ENCODE measurements at regions not wholly inside any gene's neighbourhood (a gene's known extent, or its start where the extent isn't known, plus 50 kb on each side); places are given as distances from the start of the nearest gene placed in this dataset.

DNA sequence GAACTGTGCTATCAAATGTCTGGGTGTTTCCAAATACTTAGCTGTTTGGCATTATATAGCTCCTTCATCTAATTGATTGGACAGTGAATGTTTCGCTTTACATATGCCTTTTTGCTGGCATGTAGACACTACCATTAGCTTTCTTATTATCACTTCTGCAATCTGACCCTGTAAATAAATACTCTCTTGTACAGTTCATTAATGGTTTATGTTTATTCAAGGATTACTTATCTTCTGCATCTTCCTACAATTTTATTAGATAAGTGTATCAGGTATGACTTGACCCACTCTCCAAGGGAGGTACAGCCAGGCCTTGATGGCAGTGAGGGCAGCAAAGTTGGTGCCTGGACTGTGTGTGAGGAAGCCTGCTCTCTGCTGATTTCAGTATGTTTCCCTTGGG, 614.1 kb upstream of the SETBP1 start:
- H3K27ac Mint-ChIP-seq: no peak overlapping the region
- Histone ChIP-seq H3K9ac (ENCODE audit: extremely low read depth, low read length, poor library complexity, severe bottlenecking) (no peak overlapping the region), H3K27me3 (ENCODE audit: control insufficient read depth, insufficient read depth, low read length, poor library complexity, severe bottlenecking) (no peaks in the 10 kb centered on the region), H3K4me1 (ENCODE audit: control insufficient read depth, insufficient read depth, low read length) (no peaks in the 10 kb centered on the region), H3K9me3 (ENCODE audit: control insufficient read depth, low read length) (no peaks in the 10 kb centered on the region), H3K4me3 (ENCODE audit: low read length) (no peak overlapping the region), H3K36me3 (ENCODE audit: control insufficient read depth, insufficient read depth, low read length) (no peaks in the 10 kb centered on the region), H3K27ac (ENCODE audit: low read depth, low read length) (no peak overlapping the region)
- TF ChIP-seq, protein P1, sequence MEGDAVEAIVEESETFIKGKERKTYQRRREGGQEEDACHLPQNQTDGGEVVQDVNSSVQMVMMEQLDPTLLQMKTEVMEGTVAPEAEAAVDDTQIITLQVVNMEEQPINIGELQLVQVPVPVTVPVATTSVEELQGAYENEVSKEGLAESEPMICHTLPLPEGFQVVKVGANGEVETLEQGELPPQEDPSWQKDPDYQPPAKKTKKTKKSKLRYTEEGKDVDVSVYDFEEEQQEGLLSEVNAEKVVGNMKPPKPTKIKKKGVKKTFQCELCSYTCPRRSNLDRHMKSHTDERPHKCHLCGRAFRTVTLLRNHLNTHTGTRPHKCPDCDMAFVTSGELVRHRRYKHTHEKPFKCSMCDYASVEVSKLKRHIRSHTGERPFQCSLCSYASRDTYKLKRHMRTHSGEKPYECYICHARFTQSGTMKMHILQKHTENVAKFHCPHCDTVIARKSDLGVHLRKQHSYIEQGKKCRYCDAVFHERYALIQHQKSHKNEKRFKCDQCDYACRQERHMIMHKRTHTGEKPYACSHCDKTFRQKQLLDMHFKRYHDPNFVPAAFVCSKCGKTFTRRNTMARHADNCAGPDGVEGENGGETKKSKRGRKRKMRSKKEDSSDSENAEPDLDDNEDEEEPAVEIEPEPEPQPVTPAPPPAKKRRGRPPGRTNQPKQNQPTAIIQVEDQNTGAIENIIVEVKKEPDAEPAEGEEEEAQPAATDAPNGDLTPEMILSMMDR (conservative IDR thresholded peaks at IDR 0.05): no peak
- no peak for DNase-seq
- H3K4me1 Mint-ChIP-seq: no peaks in the 10 kb centered on the region
- H3K27me3 Mint-ChIP-seq (ENCODE audit: insufficient read depth): no peaks in the 10 kb centered on the region
- H3K4me3 Mint-ChIP-seq: no peak overlapping the region
- 100% methylated on average over 1 of the region's 1 CpG for WGBS, 2 experiments (ENCODE audit: insufficient coverage in 1 of 2, insufficient read length in 1 of 2)
- H3K36me3 Mint-ChIP-seq (ENCODE audit: low read depth): no peaks in the 10 kb centered on the region
- H3K9me3 Mint-ChIP-seq: no peaks in the 10 kb centered on the region

DNA sequence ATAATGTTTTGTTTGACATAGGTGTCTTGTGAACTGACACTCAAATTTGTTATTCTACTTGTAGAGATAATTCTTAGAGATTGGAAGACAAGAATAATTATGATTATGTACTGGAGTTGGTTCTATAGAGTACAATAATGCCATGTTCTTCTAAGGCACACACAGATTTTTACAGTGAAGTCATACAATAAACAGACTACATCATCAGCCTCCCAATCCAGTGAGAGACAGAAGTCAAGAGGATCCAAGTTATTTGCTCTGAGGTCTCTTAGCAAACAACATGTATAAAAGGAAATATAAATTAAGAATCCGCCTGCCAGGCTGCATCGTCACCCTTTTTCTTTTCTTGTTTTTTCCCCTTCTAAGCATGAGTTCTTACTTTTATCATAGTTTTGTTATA, 613.5 kb upstream of the SETBP1 start:
- no peak overlapping the region for H3K9ac ChIP-seq (ENCODE audit: extremely low read depth, low read length, poor library complexity, severe bottlenecking)
- DNase-seq: no peak
- H3K4me1 ChIP-seq (ENCODE audit: control insufficient read depth, insufficient read depth, low read length): no peaks in the 10 kb centered on the region
- H3K36me3 ChIP-seq (ENCODE audit: control insufficient read depth, insufficient read depth, low read length): no peaks in the 10 kb centered on the region
- no peak overlapping the region for H3K4me3 ChIP-seq (ENCODE audit: low read length)
- H3K9me3 ChIP-seq (ENCODE audit: control insufficient read depth, low read length): no peaks in the 10 kb centered on the region
- no peaks in the 10 kb centered on the region for H3K9me3 Mint-ChIP-seq
- no peaks in the 10 kb centered on the region for H3K27me3 Mint-ChIP-seq (ENCODE audit: insufficient read depth)
- no peak overlapping the region for H3K27ac Mint-ChIP-seq
- no peaks in the 10 kb centered on the region for H3K36me3 Mint-ChIP-seq (ENCODE audit: low read depth)
- H3K4me1 Mint-ChIP-seq: no peaks in the 10 kb centered on the region
- no peak overlapping the region for H3K4me3 Mint-ChIP-seq
- no peak overlapping the region for H3K27ac ChIP-seq (ENCODE audit: low read depth, low read length)
- TF ChIP-seq, protein P1 (conservative IDR thresholded peaks at IDR 0.05): no peak
- H3K27me3 ChIP-seq (ENCODE audit: control insufficient read depth, insufficient read depth, low read length, poor library complexity, severe bottlenecking): no peaks in the 10 kb centered on the region
- WGBS, 2 experiments (ENCODE audit: insufficient coverage in 1 of 2, insufficient read length in 1 of 2): 100% methylated on average over 2 of the region's 2 CpGs; no CpG with 5 or more reads in 1 of the 2 experiments

GRCh38 chr18:44075038-44075437, 605.6 kb upstream of the SETBP1 start:
- TF ChIP-seq, protein P1 (conservative IDR thresholded peaks at IDR 0.05): no peak
- Histone ChIP-seq H3K27me3 (ENCODE audit: control insufficient read depth, insufficient read depth, low read length, poor library complexity, severe bottlenecking) (no peaks in the 10 kb centered on the region), H3K27ac (ENCODE audit: low read depth, low read length) (no peak overlapping the region), H3K9me3 (ENCODE audit: control insufficient read depth, low read length) (no peaks in the 10 kb centered on the region), H3K36me3 (ENCODE audit: control insufficient read depth, insufficient read depth, low read length) (no peaks in the 10 kb centered on the region), H3K9ac (ENCODE audit: extremely low read depth, low read length, poor library complexity, severe bottlenecking) (no peak overlapping the region), H3K4me3 (ENCODE audit: low read length) (no peak overlapping the region), H3K4me1 (ENCODE audit: control insufficient read depth, insufficient read depth, low read length) (no peaks in the 10 kb centered on the region)
- H3K27ac Mint-ChIP-seq: no peak overlapping the region
- H3K9me3 Mint-ChIP-seq: no peaks in the 10 kb centered on the region
- WGBS, 2 experiments (ENCODE audit: insufficient coverage in 1 of 2, insufficient read length in 1 of 2): 77 to 90% methylated on average over 2 to 3 of the region's 3 CpGs
- H3K4me1 Mint-ChIP-seq: no peaks in the 10 kb centered on the region
- no peaks in the 10 kb centered on the region for H3K36me3 Mint-ChIP-seq (ENCODE audit: low read depth)
- no peak for DNase-seq
- H3K4me3 Mint-ChIP-seq: no peak overlapping the region
- no peaks in the 10 kb centered on the region for H3K27me3 Mint-ChIP-seq (ENCODE audit: insufficient read depth)

Measured in endodermal cell (in vitro differentiated cells).